Activated T-cell treated with anti-CD3 and anti-CD28 coated beads, Interleukin-2, amount 50 U/mL, for 4 hours (primary cell): ENCODE measurements at regions not wholly inside any gene's neighbourhood (a gene's known extent, or its start where the extent isn't known, plus 50 kb on each side); places are given as distances from the start of the nearest gene placed in this dataset.

ENCODE experiments used
- ATAC-seq, 2 donors: fragments of 200-7000 bp; cut with Tn5 transposase; one replicate each; pipeline ENCODE4 v1.10.0; 2021
- DNase-seq: peaks from one replicate; pipeline ENCODE4 v3.0.0-alpha.2; 2020
- H3K27me3 Mint-ChIP-seq: one replicate; pipeline ENCODE4 v1.8.0; 2021; ENCODE audit warnings: low read depth, mixed read lengths
- H3K36me3 Mint-ChIP-seq: one replicate; pipeline ENCODE4 v1.8.0; 2022; ENCODE audit warnings: mixed read lengths; ENCODE audit not compliant: insufficient read depth
- H3K4me1 Mint-ChIP-seq: one replicate; pipeline ENCODE4 v1.8.0; 2021; ENCODE audit warnings: low read depth, mixed read lengths
- H3K4me3 Mint-ChIP-seq: one replicate; pipeline ENCODE4 v1.8.0; 2021; ENCODE audit warnings: mild to moderate bottlenecking, moderate library complexity, mixed read lengths
- H3K9me3 Mint-ChIP-seq: one replicate; pipeline ENCODE4 v1.8.0; 2021; ENCODE audit warnings: mixed read lengths

DNA sequence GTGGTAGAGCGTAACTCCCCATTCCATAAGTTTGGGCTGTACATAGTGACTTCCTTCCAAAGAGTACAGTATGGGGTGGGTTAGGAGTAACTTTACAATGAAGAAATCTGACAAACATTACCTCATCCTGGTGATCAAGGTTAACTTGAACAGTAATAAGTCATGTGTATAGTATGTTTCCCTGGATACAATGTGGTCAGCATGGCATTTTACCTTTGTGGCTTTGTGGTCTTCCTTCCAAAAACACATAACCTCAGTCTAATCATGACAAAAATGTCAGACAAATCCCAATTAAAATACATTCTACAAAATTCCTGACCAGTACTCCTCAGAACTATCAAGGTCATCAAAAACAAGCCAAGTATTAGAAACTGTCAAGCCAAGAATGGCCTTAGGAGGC lies 225.1 kb downstream of the UBE3D start:
- H3K4me1 Mint-ChIP-seq: no peaks in the 10 kb centered on the region
- ATAC-seq (no peak), DNase-seq (no peak)
- H3K9me3 Mint-ChIP-seq: no peaks in the 10 kb centered on the region
- no peaks in the 10 kb centered on the region for H3K36me3 Mint-ChIP-seq
- H3K27me3 Mint-ChIP-seq: no peaks in the 10 kb centered on the region
- no peak overlapping the region for H3K4me3 Mint-ChIP-seq

DNA sequence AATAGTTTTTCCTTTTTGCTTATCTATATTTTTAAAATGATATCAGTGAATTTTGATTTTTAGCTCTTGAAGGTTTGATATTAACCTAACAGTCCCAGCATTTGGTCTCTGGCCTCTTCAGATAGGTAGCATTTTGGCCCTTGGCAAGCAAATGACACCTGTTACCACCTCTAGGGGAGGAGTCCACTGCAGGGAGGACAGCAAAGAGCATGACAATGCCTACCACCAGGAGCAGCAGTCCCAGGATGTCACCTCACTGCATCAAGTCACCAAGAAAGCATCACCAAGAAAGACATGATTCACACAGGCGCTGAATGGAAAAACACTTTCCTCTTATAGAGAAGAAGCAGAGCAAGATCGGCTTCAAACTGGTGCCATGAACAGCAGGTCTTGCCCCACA lies 224.3 kb downstream of the UBE3D start:
- Mint-ChIP-seq H3K9me3 (no peaks in the 10 kb centered on the region), H3K4me3 (no peak overlapping the region), H3K27me3 (peaks cover under 1% of the 10 kb centered on the region), H3K4me1 (no peaks in the 10 kb centered on the region), H3K36me3 (no peaks in the 10 kb centered on the region)
- DNase-seq (no peak), ATAC-seq (no peak)
